ENCODE measurements at regions not wholly inside any gene's neighbourhood (a gene's known extent, or its start where the extent isn't known, plus 50 kb on each side); places are given as distances from the start of the nearest gene placed in this dataset.

DNA sequence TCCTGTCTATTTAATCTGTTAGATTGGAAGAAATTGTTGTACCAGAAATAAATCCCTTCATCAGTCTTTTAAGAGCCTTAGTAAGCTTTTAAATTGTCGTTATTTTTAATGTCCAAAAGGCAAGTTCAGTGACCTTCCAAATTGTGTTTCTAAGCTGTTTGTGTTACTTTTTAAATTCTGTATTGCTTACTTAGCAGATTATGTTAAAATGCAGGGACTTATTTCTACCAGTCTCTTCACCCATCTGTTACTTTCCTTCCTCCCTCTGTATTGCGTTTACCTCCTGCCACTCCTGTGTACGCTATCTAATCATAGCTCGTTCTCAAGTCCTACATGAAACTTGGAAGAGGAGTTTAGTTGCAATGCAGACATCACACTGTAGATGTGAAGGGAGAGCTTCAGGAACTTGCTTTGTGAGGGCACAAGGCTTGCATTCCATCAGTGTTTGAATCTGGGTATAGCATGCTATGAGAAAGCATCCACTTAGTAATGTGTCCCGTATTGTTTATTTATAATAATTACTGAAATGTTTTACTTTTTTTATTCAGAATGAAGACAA lies 406.5 kb upstream of the RGS6 start:
- H3K36me3 ChIP-seq (ENCODE audit: control insufficient read depth in 1 of 2, insufficient read depth in 2 of 2, low read length in 2 of 2): peaks cover 0 to 4% of the 10 kb centered on the region in 2 experiments

DNA sequence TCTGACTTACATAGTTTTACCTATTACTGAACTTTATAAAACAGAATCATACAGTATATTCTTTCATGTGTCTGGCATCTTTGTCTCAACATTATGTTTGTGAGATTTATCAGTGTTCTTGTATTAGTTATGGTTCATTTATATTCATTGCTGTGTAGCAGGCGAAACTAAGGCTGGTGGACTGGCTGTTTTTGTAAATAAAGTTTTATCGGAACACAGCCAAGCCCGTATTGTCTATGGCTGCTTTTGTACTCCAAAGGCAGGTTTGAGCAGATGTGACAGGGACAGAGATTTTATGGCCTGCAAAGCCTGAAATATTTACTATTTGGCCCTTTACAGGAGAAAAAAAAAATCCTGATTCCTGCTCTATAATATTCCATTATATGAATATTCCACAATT lies 405.8 kb upstream of the RGS6 start:
- H3K9ac ChIP-seq (ENCODE audit: low read length): no peak overlapping the region
- no peak for DNase-seq
- no peaks in the 10 kb centered on the region for H3K27me3 ChIP-seq (ENCODE audit: insufficient read depth, low read length)
- H3K79me2 ChIP-seq (ENCODE audit: control insufficient read depth, insufficient read depth, low read length, poor library complexity): no peaks in the 10 kb centered on the region
- no peaks in the 10 kb centered on the region for H3K79me1 ChIP-seq (ENCODE audit: low read length)
- H3K4me3 ChIP-seq (ENCODE audit: low read depth, low read length): no peak overlapping the region
- no peak overlapping the region for H3K4ac ChIP-seq (ENCODE audit: low read depth, low read length)
- H3K9me3 ChIP-seq (ENCODE audit: insufficient read depth, low read depth, low read length): no peaks in the 10 kb centered on the region
- H2AK5ac ChIP-seq (ENCODE audit: low read length): no peak overlapping the region
- WGBS (ENCODE audit: extremely low coverage, insufficient coverage, insufficient read length): no CpG with 5 or more reads among the region's 3 CpGs
- no peak overlapping the region for H3K18ac ChIP-seq (ENCODE audit: low read length)
- no peak overlapping the region for H4K8ac ChIP-seq (ENCODE audit: low read depth, low read length)
- H3K4me2 ChIP-seq (ENCODE audit: low read length): no peak overlapping the region
- H2BK120ac ChIP-seq (ENCODE audit: insufficient read depth, low read length, poor library complexity): no peak overlapping the region
- peaks cover 0 to 4% of the 10 kb centered on the region in 2 experiments for H3K36me3 ChIP-seq (ENCODE audit: control insufficient read depth in 1 of 2, insufficient read depth in 2 of 2, low read length in 2 of 2)
- H4K12ac ChIP-seq (ENCODE audit: low read depth, low read length): no peak overlapping the region
- no peak overlapping the region for H2BK12ac ChIP-seq (ENCODE audit: low read length)
- H2AFZ ChIP-seq (ENCODE audit: insufficient read depth, low read length, poor library complexity): no peak overlapping the region
- no peak overlapping the region for H3K27ac ChIP-seq (ENCODE audit: low read depth, low read length)
- H4K91ac ChIP-seq (ENCODE audit: low read depth, low read length): no peak overlapping the region
- no peak overlapping the region for H2BK5ac ChIP-seq (ENCODE audit: low read depth, low read length, poor library complexity)
- H3K14ac ChIP-seq (ENCODE audit: low read length): no peak overlapping the region
- H3K23ac ChIP-seq (ENCODE audit: low read length): no peak overlapping the region
- peaks cover 0 to 3% of the 10 kb centered on the region in 2 experiments for H3K4me1 ChIP-seq (ENCODE audit: control insufficient read depth in 1 of 2, insufficient read depth in 2 of 2, low read length in 2 of 2)

More for the DNA sequence above, 406.5 kb upstream of the RGS6 start:
- Histone ChIP-seq H3K79me2 (ENCODE audit: control insufficient read depth, insufficient read depth, low read length, poor library complexity) (no peaks in the 10 kb centered on the region), H3K4ac (ENCODE audit: low read depth, low read length) (no peak overlapping the region), H3K4me2 (ENCODE audit: low read length) (no peak overlapping the region), H3K4me1 (ENCODE audit: control insufficient read depth in 1 of 2, insufficient read depth in 2 of 2, low read length in 2 of 2) (peaks cover 0 to 8% of the 10 kb centered on the region in 2 experiments), H3K4me3 (ENCODE audit: low read depth, low read length) (no peak overlapping the region), H3K27ac (ENCODE audit: low read depth, low read length) (no peak overlapping the region), H2AK5ac (ENCODE audit: low read length) (no peak overlapping the region), H3K23ac (ENCODE audit: low read length) (peak overlapping the region; percentile 46), H3K14ac (ENCODE audit: low read length) (no peak overlapping the region), H4K8ac (ENCODE audit: low read depth, low read length) (no peak overlapping the region), H2AFZ (ENCODE audit: insufficient read depth, low read length, poor library complexity) (no peak overlapping the region), H3K27me3 (ENCODE audit: insufficient read depth, low read length) (no peaks in the 10 kb centered on the region), H2BK120ac (ENCODE audit: insufficient read depth, low read length, poor library complexity) (no peak overlapping the region), H3K18ac (ENCODE audit: low read length) (no peak overlapping the region), H3K9ac (ENCODE audit: low read length) (no peak overlapping the region), H3K9me3 (ENCODE audit: insufficient read depth, low read depth, low read length) (no peaks in the 10 kb centered on the region), H2BK12ac (ENCODE audit: low read length) (no peak overlapping the region), H3K79me1 (ENCODE audit: low read length) (no peaks in the 10 kb centered on the region), H4K12ac (ENCODE audit: low read depth, low read length) (no peak overlapping the region), H2BK5ac (ENCODE audit: low read depth, low read length, poor library complexity) (no peak overlapping the region), H4K91ac (ENCODE audit: low read depth, low read length) (no peak overlapping the region)
- WGBS (ENCODE audit: extremely low coverage, insufficient coverage, insufficient read length): no CpG with 5 or more reads among the region's 5 CpGs
- no peak for DNase-seq

DNA sequence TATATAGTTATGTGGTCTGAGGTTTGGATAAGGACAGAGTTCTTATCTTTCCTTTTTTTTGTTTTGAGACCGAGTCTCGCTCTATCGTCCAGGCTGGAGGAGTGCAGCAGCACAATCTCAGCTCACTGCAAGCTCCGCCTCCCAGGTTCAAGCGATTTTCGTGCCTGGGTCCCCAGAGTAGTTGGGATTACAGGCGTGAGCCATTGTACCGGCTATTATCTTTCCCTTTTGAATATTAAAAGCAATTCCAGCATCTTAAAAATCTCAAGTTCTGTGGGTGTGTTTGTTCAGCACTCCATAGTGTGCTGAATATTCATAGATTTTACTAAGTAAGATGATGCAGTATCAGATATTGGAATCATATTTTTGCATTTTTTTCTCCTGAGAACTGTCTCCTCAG lies 404.4 kb upstream of the RGS6 start:
- no peaks in the 10 kb centered on the region for H3K4me1 ChIP-seq (ENCODE audit: control insufficient read depth in 1 of 2, insufficient read depth in 2 of 2, low read length in 2 of 2)
- no peak overlapping the region for H3K23ac ChIP-seq (ENCODE audit: low read length)
- no peak overlapping the region for H3K4ac ChIP-seq (ENCODE audit: low read depth, low read length)
- no CpG with 5 or more reads among the region's 8 CpGs for WGBS (ENCODE audit: extremely low coverage, insufficient coverage, insufficient read length)
- no peaks in the 10 kb centered on the region for H3K9me3 ChIP-seq (ENCODE audit: insufficient read depth, low read depth, low read length)
- H3K79me1 ChIP-seq (ENCODE audit: low read length): no peaks in the 10 kb centered on the region
- no peak overlapping the region for H2BK120ac ChIP-seq (ENCODE audit: insufficient read depth, low read length, poor library complexity)
- no peaks in the 10 kb centered on the region for H3K79me2 ChIP-seq (ENCODE audit: control insufficient read depth, insufficient read depth, low read length, poor library complexity)
- H3K27ac ChIP-seq (ENCODE audit: low read depth, low read length): no peak overlapping the region
- H2AK5ac ChIP-seq (ENCODE audit: low read length): no peak overlapping the region
- no peak overlapping the region for H3K4me3 ChIP-seq (ENCODE audit: low read depth, low read length)
- no peak overlapping the region for H2BK5ac ChIP-seq (ENCODE audit: low read depth, low read length, poor library complexity)
- H2AFZ ChIP-seq (ENCODE audit: insufficient read depth, low read length, poor library complexity): no peak overlapping the region
- no peak overlapping the region for H4K91ac ChIP-seq (ENCODE audit: low read depth, low read length)
- H3K4me2 ChIP-seq (ENCODE audit: low read length): no peak overlapping the region
- no peak overlapping the region for H3K14ac ChIP-seq (ENCODE audit: low read length)
- no peak overlapping the region for H2BK12ac ChIP-seq (ENCODE audit: low read length)
- no peak overlapping the region for H3K18ac ChIP-seq (ENCODE audit: low read length)
- no peaks in the 10 kb centered on the region for H3K27me3 ChIP-seq (ENCODE audit: insufficient read depth, low read length)
- DNase-seq: no peak
- no peak overlapping the region for H4K8ac ChIP-seq (ENCODE audit: low read depth, low read length)
- H3K36me3 ChIP-seq (ENCODE audit: control insufficient read depth in 1 of 2, insufficient read depth in 2 of 2, low read length in 2 of 2): peaks cover 0 to 4% of the 10 kb centered on the region in 2 experiments
- no peak overlapping the region for H4K12ac ChIP-seq (ENCODE audit: low read depth, low read length)
- no peak overlapping the region for H3K9ac ChIP-seq (ENCODE audit: low read length)

DNA sequence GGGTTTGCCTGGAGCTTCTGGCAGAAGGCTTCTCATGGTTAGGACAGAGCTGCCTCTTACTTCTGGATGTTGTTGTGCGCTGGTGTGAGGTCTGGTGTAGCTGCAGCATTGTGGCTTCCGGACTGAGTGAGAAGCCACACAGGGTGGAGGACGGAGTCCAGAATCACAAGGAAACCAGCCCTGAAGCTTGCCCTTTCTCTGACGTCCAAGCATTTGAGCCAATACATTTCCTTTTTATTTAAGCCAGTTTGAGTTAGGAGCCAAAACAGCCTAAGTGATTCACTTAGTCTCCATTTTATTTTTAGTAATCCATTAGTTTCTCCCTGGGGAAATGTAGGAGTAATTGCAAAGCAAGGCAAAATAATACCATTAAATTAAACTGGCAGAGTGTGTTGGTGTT lies 402.4 kb upstream of the RGS6 start:
- no peak overlapping the region for H3K18ac ChIP-seq (ENCODE audit: low read length)
- H4K12ac ChIP-seq (ENCODE audit: low read depth, low read length): no peak overlapping the region
- H2BK12ac ChIP-seq (ENCODE audit: low read length): no peak overlapping the region
- peaks cover 0 to 4% of the 10 kb centered on the region in 2 experiments for H3K36me3 ChIP-seq (ENCODE audit: control insufficient read depth in 1 of 2, insufficient read depth in 2 of 2, low read length in 2 of 2)
- no peak overlapping the region for H3K4ac ChIP-seq (ENCODE audit: low read depth, low read length)
- H2AFZ ChIP-seq (ENCODE audit: insufficient read depth, low read length, poor library complexity): no peak overlapping the region
- no CpG with 5 or more reads among the region's 4 CpGs for WGBS (ENCODE audit: extremely low coverage, insufficient coverage, insufficient read length)
- H2AK5ac ChIP-seq (ENCODE audit: low read length): no peak overlapping the region
- no peak overlapping the region for H4K91ac ChIP-seq (ENCODE audit: low read depth, low read length)
- no peak overlapping the region for H3K14ac ChIP-seq (ENCODE audit: low read length)
- H4K8ac ChIP-seq (ENCODE audit: low read depth, low read length): no peak overlapping the region
- H3K23ac ChIP-seq (ENCODE audit: low read length): no peak overlapping the region
- H3K4me3 ChIP-seq (ENCODE audit: low read depth, low read length): no peak overlapping the region
- no peaks in the 10 kb centered on the region for H3K27me3 ChIP-seq (ENCODE audit: insufficient read depth, low read length)
- H3K79me1 ChIP-seq (ENCODE audit: low read length): no peaks in the 10 kb centered on the region
- no peak overlapping the region for H3K27ac ChIP-seq (ENCODE audit: low read depth, low read length)
- H3K4me2 ChIP-seq (ENCODE audit: low read length): no peak overlapping the region
- H3K4me1 ChIP-seq (ENCODE audit: control insufficient read depth in 1 of 2, insufficient read depth in 2 of 2, low read length in 2 of 2): no peaks in the 10 kb centered on the region
- no peak overlapping the region for H3K9ac ChIP-seq (ENCODE audit: low read length)
- no peaks in the 10 kb centered on the region for H3K9me3 ChIP-seq (ENCODE audit: insufficient read depth, low read depth, low read length)
- no peaks in the 10 kb centered on the region for H3K79me2 ChIP-seq (ENCODE audit: control insufficient read depth, insufficient read depth, low read length, poor library complexity)
- H2BK120ac ChIP-seq (ENCODE audit: insufficient read depth, low read length, poor library complexity): no peak overlapping the region
- H2BK5ac ChIP-seq (ENCODE audit: low read depth, low read length, poor library complexity): no peak overlapping the region
- no peak for DNase-seq
